ENCODE measurements at regions not wholly inside any gene's neighbourhood (a gene's known extent, or its start where the extent isn't known, plus 50 kb on each side); places are given as distances from the start of the nearest gene placed in this dataset.
"Not testable (repeated sequence)": the region's sequence is repeated elsewhere in the genome, so short reads cannot be mapped to it uniquely, and the experiment has no call there.

DNA sequence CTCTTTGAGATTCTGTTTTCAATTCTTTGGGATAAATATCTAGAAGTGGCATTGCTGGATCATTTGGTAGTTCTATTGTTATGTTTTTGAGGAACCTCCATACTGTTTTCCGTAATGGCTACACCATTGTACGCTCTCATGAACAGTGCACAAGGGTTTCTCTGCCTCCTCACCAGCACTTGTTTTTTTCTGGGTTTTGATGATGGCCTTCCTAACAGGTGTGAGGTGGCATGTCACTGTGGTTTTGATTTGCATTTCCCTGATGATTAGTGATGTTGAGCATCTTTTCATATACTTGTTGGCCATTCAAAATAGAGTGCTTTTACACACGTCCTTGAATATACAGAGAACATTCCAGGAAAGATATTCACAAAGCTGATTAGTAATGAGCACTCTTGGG is 86.8 kb upstream of the ADORA2B start:
- in situ Hi-C loops (cut with MboI; ENCODE audit: low sequenced_read_pairs) = not testable (repeated sequence)

- in situ Hi-C loops (cut with MboI; ENCODE audit: low sequenced_read_pairs) = not testable (repeated sequence)
Observed at GRCh38 chr17:15860774-15861173, 84.2 kb upstream of the ADORA2B start.

DNA sequence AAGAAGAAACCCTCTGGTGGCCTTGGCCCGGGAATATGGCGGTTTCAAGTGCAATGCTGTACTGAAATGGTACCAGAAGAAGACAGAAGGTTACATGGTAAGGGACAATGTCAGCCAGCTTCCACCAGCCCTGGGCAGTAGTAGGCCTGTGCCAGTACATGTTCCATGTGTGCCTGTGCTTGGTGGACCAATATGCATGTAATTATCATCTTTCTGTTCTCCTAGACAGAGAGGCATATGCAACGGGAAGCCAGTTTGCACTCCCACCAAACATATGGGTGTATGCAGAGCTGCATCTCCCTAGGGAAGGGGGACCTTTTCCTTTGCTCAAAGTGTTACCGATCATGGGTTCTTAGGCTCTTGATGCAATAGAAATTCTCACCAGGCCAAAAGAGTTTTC is 80.9 kb upstream of the ADORA2B start:
- in situ Hi-C loops (cut with MboI; ENCODE audit: low sequenced_read_pairs) = not testable (repeated sequence)

DNA sequence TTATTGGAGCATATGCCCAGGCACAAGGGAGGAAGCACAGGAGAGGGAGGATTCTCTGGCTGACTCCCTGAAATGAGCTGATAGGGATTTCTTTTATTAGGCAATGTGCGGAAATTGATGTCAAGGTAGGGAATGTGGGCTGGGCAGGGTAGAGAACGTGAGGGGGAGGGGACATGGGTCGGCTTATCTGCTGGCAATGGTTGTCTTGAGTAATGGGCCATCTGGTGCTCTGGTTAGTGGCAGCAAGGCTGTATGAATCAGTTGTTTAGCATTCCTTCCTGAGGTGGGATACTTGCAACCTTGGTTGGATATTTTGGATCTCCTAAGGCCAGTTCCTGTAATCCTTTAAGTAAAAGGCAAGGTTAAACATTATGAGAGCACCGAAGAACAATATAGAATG is 80.5 kb upstream of the ADORA2B start:
- in situ Hi-C loops (cut with MboI; ENCODE audit: low sequenced_read_pairs) = not testable (repeated sequence)

DNA sequence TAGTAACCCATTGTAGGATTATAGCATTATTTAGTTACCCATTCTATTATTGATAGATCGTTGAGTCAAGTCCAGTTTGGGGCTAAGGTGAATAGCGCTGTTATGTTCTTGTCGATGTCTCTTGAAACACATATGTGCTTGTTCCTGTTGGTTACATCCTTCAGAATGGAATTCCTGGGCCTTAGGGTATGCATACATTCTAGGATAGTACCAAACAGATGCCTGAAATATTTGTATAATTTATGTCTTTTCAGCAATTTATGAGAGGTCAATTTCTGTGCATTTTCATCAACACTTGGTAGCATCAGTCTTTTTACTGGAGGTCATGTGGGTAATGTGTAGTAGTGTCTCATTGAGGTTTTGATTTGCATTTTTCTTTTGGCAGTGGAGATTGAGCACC is 78.9 kb upstream of the ADORA2B start:
- in situ Hi-C loops (cut with MboI; ENCODE audit: low sequenced_read_pairs) = not testable (repeated sequence)

GRCh38 chr17:15867331-15867730 is 77.6 kb upstream of the ADORA2B start:
- in situ Hi-C loops (cut with MboI; ENCODE audit: low sequenced_read_pairs) = not testable (repeated sequence)

- in situ Hi-C loops (cut with MboI; ENCODE audit: low sequenced_read_pairs) = not testable (repeated sequence)
Observed at GRCh38 chr17:15869868-15870267, 75.1 kb upstream of the ADORA2B start.

DNA sequence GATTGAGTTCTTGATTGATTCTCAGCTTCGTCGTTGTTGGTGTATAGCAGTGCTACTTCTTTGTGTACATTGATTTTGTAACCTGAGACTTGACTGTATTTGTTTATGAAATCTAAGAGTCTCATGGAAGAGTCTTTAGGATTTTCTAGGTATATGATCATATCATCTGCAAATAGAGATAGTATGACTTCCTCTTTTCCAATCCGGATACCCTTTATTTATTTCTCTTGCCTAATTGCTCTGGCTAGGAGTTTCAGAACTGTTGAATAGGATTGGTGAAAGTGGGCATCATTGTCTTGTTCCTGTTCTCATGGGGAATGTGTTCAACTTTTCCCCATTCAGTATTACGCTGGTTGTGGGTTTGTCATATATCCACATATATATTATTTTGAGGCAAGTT is 72.3 kb upstream of the ADORA2B start:
- in situ Hi-C loops (cut with MboI; ENCODE audit: low sequenced_read_pairs) = not testable (repeated sequence)

GRCh38 chr17:15877882-15878500 is 66.9 kb upstream of the ADORA2B start:
- in situ Hi-C loops (cut with MboI; ENCODE audit: low sequenced_read_pairs) = not testable (repeated sequence)

DNA sequence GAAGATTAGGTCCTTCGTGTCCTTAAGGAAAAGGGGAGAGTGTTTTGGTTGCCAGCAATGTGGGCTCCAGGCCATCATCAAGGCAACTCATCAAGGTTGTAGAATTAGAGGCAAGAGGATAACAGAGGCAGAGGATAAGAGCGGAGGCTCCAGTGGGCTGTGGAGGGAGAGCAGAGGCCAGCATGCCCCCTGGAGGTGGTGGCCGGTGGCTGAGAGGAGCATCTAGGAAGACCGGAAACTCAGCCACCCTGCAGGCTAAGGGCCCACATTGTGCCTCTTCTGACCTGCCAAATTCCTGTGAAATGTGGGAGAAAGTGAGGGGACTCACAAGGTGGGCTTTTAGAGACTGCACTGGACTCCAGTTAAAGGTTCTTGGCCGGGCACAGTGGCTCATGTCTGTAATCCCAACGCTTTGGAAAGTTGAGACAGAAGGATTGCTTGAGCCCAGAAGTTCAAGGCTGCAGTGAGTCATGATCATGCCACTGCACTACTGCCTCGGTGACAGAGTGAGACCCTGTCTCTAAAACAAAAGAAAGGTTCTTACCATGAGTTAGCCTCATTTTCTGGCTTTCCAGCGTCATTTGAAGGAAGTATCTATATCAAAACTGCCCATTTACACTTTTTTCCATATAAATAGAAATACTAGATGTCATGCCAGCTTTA is 62.7 kb upstream of the ADORA2B start:
- in situ Hi-C loops (cut with MboI; ENCODE audit: low sequenced_read_pairs) = no loop called here

DNA sequence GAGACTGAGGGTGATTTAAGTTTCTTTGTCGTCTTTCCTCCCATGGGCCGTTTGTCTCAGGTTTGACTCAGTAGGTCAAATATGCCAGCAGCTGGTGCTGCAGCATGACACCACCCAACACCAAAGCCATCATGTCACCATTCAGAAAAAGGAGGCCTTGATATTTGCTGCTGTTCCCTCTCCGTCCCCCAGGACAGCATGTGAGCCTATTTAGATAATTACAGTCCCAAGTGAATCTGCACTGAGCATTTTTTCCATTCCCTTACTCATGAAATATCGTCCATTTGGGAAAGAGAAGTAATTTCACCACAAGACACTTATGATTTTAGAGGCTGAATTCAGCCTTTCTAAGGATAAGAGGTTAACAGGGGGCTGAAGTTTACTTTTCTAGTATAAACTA is 62.2 kb upstream of the ADORA2B start:
- in situ Hi-C loops (cut with MboI; ENCODE audit: low sequenced_read_pairs) = no loop called here

- in situ Hi-C loops (cut with MboI; ENCODE audit: low sequenced_read_pairs) = no loop called here
Observed at GRCh38 chr17:15883617-15884111, 61.3 kb upstream of the ADORA2B start.

DNA sequence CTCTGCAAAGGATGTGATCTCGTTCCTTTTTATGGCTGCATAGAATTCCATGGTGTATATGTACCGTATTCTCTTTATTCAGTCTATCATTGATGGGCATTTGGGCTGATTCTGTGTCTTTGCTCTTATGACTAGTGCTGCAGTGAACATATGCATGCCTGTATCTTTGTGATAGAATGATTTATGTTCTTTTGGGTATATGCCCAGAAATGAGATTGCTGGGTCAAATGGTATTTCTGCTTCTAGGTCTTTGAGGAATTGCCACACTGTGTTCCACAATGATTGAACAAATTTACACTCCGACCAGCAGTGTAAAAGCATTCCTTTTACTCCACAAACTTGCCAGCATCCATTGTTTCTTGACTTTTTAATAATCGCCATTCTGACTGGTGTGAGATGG is 60.2 kb upstream of the ADORA2B start:
- in situ Hi-C loops (cut with MboI; ENCODE audit: low sequenced_read_pairs) = no loop called here

GRCh38 chr17:15885770-15886169 is 59.2 kb upstream of the ADORA2B start:
- in situ Hi-C loops (cut with MboI; ENCODE audit: low sequenced_read_pairs) = no loop called here

- in situ Hi-C loops (cut with MboI; ENCODE audit: low sequenced_read_pairs) = no loop called here
Observed at GRCh38 chr17:15886221-15886620, 58.7 kb upstream of the ADORA2B start.

- in situ Hi-C loops (cut with MboI; ENCODE audit: low sequenced_read_pairs) = no loop called here
Observed at GRCh38 chr17:15886804-15887203, 58.1 kb upstream of the ADORA2B start.

DNA sequence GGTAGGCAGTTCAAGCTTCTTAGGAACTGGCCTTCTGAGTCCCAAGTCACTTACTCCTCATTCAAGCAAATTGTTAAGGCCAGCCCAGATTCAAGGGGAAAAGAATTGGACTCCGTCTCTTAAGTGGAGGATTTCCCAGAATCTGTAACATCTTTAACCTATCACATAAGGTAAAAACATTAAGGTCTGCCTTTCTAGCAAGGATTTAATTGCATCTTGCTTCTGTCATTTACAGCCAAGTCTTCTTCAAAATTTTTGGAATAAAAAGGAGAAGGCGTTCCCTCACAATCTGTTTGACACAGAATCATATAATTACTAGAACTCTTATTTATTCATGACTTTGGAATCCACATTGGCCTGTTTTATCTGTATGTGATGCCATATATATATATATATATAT is 56.5 kb upstream of the ADORA2B start:
- in situ Hi-C loops (cut with MboI; ENCODE audit: low sequenced_read_pairs) = no loop called here

- in situ Hi-C loops (cut with MboI; ENCODE audit: low sequenced_read_pairs) = no loop called here
Observed at GRCh38 chr17:15890279-15890892, 54.5 kb upstream of the ADORA2B start.

DNA sequence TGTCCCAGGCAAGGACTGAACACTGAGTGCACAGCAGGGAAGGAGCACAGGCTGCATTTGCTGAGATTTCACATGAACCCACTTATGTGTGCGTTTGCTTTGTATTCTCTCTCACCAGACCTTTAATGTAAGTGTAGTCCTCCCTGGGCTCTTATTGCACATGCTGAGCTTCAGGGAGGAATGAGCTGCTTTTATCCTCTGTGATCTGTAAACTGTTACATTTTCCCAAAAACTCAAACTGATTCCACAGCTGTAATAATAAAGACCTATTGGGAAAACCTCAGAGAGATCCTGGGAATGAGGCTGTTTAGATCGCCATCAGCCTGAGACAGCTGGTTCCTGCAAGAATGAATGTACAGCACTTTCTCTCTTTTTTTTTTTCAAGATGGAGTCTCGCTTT is 53.6 kb upstream of the ADORA2B start:
- in situ Hi-C loops (cut with MboI; ENCODE audit: low sequenced_read_pairs) = no loop called here

- in situ Hi-C loops (cut with MboI; ENCODE audit: low sequenced_read_pairs) = no loop called here
Observed at GRCh38 chr17:15892244-15892643, 52.7 kb upstream of the ADORA2B start.

GRCh38 chr17:15892731-15893657 is 51.9 kb upstream of the ADORA2B start:
- in situ Hi-C loops (cut with MboI; ENCODE audit: low sequenced_read_pairs) = no loop called here

Measured in HL-60/S4 (cell line).